ENCODE measurements at regions not wholly inside any gene's neighbourhood (a gene's known extent, or its start where the extent isn't known, plus 50 kb on each side); places are given as distances from the start of the nearest gene placed in this dataset.
"Not testable (repeated sequence)": the region's sequence is repeated elsewhere in the genome, so short reads cannot be mapped to it uniquely, and the experiment has no call there.

DNA sequence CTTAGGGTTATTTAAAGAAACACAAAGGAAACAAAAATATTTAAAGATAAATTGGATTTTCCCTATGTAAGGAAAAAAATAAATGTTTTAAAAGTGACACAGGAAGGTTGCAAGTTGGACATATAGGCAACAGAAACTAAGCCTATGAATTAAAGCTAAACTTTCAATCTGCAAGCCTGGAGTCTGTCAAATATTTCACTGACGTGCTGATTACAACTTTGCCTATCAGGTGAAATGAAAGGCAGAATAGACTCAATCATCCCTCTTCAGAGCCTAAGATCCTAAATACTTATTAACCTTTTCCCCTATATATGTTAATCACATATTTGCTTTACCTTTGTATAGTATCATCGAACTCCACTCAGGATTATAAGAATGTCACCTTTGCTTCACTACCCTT is 1068.0 kb upstream of the ALCAM start:
- no peak for DNase-seq

DNA sequence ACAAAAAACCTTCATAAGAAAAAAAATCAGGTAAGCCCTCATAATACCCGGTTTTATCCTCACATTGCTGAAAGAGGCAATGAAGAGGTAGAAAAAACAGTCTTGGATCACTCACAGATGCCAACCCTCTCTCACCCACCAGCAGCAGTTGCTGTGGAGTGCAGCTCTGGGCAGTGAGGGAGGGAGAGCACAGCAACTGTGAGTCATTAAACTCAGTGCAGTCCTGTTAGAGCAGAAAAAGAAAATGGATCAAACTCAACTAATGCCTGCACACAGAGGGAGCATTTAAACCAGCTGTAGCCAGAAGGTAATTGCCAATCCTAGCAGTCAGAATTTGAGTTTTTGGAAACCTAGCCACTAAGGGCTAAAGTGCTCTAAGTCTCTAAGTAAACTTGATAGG is 1050.6 kb upstream of the ALCAM start:
- DNase-seq = no peak

DNA sequence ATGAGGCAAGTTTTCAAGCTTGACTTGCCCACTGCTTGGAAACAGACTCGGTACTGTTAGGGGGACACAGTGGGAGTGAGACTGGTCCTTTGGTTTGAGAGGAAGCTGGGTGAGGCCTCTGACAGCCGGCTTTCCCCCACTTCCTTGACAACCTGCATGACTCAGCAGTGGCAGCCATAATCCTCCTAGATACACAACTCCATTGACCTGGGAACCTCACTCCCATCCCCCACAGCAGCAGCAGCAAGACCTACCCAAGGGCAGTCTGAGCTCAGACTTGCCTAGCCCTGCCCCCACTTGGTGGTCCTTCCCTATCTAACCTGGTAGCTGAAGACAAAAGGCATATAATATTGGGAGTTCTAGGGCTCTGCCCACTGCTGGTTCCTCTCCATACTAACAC is 1043.5 kb upstream of the ALCAM start:
- no peak for DNase-seq

DNA sequence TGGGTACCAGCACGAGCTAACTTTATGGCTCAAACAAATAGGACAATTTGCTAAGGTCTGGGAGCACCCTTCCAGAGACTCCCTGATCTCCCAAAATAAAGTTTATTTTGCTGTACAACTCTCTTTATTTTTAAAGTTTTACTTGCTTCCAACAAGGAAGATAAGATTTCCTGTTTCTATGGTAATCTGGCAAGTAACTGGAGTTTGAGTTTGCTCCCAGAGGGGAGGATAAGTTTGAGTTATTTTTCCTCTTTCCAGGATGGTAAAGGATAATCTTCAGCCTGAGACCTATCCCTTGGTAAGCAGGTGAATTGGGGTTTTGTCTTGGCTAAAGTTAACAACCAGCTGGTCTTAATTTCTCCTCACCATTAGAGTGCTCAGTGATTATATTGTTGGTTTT is 1019.4 kb upstream of the ALCAM start:
- DNase-seq = no peak

DNA sequence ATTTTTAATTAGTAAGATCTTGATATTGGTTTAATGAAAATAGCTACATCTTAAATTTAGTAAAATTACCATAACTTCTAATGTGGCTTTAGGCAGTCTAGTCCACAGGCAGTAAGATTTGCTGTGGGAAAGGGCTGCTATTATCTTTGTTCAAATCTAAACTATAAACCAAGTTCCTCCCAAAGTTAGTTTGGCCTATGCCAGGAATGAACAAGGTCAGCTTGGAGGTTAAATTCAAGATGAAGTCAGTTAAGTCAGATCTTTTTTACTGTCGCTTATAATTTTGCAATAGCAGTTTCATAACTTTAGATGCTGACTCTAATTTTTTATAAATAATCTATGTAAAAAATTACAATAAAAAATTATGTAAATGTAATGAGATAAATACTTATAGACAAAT is 1016.9 kb upstream of the ALCAM start:
- DNase-seq = no peak

- DNase-seq = no peak
Observed at GRCh38 chr3:104353951-104354350, 1012.8 kb upstream of the ALCAM start.

DNA sequence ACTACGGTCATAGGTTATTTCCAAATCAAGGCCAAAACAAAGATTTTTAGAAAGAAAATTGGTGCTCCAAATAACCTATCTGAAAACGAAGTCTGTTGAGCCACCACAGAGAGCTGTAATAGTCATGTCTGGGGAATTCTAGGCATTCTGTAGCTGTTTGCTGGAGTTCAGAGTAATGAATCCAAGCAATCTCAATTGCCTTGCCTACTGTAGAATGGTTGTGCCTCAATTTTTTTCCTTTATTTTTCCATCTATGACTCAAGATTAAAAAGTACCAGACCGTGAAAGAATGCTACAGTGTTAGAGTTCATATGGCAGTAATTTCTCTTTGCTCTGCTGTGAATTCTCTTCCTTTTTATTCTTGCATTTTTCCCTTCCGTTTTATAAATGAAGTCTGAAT is 1007.2 kb upstream of the ALCAM start:
- DNase-seq = no peak

DNA sequence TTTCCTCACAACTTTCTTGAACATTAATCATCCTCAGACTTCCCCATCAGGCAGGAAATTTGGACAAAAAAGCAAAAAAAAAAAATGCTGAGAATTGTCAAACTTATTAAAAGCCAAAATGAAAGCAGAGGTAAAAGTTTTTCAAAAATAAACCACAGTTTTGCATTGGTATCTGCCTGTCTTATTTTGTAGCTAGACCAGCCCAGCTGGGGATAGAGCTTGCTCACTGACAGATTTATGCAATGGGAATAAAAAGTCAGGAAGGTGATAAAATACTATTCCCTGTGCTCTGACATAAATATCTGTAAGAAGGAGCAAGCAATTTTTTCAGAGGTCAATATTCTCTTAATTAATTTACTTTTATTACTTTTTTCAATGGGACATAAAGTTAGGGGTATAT is 1006.7 kb upstream of the ALCAM start:
- no peak for DNase-seq

GRCh38 chr3:104361748-104362147 is 1005.0 kb upstream of the ALCAM start:
- DNase-seq = not testable (repeated sequence)

DNA sequence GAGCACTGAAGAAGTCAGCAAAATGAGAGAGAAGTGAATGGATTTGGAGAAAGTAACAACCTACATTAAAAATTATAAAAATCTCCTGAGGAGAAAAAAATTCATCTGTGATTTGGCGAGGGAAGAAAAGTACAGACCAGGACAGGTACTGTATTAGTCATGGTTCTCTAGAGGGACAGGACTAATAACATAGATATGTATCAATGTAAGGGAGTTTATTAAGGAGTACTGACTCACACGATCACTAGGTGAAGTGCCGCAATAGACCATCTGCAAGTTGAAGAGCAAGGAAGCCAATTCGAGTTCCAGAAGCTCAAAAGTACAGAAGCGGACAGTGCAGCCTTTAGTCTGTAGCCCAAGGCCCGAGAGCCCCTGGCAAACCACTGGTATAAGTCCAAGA is 1004.4 kb upstream of the ALCAM start:
- no peak for DNase-seq

DNA sequence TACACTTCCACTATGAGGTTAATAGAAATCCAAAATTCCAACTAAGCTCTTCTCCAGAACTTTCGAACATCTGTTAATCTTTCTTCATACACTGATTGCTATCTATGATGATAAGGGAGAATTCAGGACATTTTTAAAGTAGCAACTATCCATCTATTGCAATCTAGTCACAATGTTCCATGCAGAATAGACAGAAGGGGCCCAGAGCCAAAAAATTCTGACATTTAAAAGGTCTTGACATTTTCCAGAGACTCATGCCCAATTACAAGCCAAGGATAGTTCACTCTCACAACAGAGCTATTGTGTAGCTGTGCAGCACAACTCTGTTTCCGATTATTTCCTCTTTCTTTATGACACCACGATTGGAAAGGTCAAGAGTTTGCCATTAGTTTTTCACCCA is 999.7 kb upstream of the ALCAM start:
- DNase-seq = no peak

DNA sequence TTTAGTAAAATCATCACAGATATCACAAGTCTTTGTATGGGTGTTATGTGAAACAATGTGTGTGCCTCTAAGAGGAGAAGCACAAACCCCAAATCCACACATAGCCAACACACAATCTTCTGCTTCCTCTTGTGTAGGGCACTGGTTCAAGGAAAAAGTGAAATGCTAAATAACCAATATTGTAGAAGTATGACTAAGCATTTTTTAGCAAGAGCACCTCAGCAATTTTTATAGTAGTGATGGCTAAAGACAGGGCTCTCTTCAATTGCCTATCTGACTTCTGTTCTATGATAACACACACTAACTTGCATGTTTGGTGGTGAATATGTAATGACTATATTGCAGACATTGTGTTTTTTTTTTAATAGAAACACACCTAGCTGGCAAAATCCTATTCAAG is 997.9 kb upstream of the ALCAM start:
- DNase-seq = no peak

DNA sequence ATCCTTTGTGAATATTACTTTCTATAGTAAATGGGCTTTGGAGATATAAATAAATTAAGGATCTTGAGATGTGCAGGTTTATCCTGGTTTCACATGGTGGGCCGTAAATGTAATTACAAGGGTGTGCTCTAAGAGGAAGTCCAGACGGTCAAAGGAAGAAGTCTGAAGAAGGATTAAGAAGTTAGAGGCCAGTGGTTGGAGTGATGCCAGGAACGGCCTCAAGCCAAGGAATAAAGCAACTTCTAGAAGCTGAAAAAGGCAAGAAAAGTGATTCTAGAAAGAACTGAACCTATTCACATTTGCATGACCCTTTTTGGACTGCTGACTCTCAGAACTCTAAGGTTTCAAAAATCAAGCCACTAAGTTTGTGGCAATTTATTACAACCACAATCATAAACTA is 981.3 kb upstream of the ALCAM start:
- DNase-seq = peak; percentile 16

GRCh38 chr3:104388619-104389018 is 978.1 kb upstream of the ALCAM start:
- DNase-seq = peak; percentile 61

DNA sequence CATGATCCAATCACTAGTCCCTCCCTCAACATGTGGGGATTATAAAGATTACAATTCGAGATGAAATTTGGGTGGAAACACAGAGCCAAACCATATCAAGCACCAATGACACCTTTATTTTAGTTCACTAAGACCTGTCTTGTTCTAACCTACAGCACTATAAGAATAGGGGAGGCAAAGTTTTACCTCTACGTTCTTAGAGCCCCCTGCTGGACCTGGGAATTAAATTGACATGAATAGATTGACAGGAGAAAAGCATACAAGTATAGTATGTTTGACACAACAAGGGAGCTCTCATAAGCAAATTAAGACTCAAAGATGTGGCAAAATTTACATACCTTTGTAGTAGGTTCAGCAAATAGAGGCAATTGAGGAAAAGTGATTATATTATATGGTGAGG is 974.4 kb upstream of the ALCAM start:
- DNase-seq = peak; percentile 38

DNA sequence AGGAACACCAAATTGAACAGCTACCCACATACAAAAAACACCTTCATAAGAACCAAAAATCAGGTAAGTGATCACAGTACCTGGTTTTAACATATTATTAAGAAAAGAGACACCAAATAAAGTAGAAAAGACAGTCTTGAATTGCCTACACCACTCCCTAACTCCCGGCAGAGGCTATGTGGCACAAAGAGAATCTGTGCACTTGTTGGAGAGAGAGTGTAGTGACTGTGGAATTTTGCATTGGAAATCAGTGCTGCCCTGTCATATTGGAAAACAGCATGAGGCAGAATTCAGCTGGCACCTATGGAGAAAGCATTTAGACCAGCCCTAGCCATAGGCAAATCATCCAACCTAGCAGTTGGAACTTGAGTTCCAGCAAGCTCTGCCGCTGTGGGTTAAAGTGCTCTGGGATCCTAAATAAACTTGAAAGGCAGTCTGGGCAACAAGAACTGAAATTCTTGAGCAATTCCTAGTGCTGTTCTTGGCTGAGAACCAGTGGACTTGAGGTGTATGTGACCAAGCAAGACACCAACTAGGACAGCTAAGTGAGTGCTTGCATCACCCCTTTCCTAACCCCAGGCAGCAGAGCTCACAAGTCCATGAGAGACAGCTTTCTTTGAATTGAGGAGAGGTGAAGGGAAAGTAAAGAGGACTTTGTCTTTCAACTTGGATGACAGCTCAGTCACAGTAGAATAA is 969.6 kb upstream of the ALCAM start:
- no peak for DNase-seq

DNA sequence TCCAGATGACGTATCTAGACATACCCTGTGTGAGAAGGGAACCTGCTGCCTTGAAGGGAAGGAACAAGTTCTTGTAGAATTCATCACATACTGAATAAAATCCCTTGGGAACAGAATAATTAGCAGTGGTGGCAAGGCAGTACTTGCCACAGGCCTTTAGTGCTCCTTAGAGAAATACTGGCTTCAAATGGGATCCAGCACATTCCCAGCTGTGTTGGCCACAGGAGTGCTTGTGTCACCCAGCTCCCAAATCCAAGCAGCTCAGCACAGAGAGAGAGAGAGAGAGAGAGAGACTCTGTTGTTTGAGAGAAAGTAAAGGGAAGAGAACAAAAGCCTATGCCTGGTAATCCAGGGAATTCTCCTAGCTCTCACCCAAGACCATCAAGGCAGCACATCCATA is 969.0 kb upstream of the ALCAM start:
- DNase-seq = no peak

DNA sequence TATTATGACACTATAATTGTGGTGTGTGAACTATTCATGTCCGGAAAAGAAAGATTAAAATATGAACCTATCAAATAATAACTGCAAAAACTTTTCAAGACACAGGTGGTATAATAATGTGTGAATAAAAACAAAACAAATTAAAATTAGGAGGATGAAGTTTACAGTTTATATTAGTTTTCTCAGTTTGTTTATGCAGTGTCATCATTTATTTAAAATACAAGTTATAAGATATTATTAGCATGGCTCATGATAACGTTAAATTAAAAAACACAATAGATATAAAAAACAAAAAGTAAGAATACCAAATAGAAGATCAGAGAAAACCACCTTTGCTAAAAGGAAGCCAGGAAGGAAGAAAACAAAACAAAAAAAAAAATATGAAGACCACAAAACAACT is 963.8 kb upstream of the ALCAM start:
- DNase-seq = no peak

DNA sequence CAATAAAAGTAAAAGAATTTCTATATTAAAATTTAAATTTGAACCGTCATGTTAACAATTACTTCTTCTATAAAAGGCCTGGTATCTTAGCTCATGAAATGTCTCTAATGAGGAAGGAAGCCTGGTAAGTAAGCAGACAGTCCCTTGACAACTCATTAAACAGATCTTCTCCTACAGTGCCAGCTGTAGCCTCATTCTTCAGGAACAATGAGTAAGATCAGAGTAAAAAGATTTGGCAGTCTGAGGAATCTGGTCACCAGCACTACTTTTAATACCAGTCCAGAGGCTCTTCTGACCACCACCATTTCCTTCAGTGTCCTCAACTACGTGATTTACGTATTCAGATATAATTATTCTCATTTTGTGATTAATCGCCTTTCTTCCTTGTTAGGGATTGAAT is 955.0 kb upstream of the ALCAM start:
- no peak for DNase-seq

DNA sequence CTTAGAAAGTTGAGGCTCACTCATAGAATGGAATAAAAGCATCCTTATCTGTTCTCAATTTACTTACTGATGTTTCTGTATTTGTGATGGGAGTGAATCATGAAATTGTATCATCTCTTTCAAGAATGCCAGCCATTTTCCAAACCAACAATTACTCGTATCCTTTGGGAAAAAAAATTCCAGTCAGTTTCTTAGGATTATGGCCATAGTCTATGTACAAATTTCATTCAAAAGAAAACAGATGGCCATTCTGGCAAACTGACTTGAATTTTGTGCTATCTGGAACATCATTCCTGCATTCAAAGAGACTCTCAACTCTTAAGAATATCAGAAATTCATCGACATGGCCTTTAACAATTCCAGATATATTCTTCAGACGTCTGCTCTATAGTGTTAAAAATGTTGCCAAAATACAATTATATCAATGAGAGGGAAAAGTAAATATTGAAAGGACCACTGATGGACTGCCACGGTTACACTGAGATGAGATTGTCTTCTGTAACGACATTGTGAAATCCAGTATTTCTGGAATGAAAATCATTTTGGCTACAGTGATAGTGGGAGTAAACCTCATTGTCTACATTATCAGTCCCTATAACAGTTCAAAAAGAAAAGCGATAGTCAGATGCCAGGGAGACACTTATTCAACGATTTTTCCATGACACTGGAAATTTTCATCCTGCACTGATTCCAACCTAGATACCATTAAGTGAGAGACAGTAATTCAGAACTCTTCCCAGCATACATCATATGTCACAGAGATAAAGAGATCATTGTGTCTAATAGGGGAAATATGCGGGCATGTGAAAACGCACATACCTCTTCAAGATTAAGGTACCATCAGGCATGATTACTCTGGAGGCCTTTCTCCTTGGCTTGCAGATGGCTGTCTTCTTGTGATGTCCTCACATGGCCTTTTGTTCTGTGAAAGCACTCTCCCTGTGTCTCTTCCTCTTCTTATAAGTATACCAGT is 953.8 kb upstream of the ALCAM start:
- DNase-seq = no peak

DNA sequence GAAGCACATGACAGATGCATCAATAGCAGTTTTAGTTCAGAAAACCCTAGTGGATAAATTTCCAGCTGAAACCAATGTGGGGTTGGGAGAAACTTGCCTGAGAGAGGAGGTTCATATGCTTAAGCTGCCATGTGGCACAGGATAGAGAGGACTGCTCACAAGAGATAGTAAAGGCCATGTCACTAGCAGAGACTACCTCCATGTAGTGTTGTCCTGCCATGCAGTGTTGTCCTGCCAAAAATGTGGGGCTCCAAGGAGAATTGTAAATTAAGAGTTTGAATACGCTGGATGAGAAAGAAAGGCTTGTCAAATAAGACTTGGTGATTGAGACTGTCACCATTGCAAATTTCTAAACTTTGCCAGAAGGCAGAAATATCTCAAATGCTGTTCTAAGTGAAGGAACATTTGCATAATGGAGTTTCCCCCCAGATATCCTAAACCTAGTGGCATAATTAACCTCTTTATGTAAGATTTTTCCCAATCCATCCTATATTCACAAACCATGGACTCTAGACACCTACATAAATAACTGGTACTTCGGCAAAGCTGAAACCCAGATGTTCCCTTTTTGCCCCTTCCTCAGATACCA is 938.3 kb upstream of the ALCAM start:
- no peak for DNase-seq

GRCh38 chr3:104429727-104430126 is 937.0 kb upstream of the ALCAM start:
- no peak for DNase-seq

- no peak for DNase-seq
Observed at GRCh38 chr3:104436506-104436905, 930.2 kb upstream of the ALCAM start.

DNA sequence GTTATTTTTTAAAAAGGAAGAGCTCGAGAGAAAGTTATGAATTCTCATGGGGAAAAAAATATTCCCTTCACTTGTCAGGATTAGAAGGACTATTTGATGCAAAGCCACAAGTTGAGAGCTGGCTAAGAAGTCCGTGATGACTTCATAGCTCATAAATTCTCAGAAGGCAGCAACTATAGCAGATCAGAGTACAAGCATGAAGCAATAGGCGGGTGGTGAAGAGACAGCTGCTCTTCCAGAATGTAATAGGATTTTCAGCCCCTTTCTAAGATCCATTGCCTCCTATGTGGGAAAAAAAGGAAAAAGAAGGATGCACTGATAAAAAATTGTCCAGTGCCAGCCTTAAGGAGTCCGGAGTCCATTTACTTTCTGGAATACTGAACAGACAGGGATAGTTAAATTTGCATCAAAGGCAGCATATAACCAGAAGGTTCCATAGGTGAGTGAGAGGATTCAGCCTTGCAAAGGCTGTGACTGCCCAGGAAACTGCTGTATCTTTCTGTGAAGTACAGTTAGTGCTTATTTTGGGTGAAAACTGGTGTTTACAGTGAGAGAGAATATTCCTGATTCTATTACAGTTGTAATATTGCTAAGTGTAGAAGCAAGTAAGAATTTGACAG is 929.5 kb upstream of the ALCAM start:
- no peak for DNase-seq
